Uterus (tissue), 2 donors: ENCODE measurements at regions not wholly inside any gene's neighbourhood (a gene's known extent, or its start where the extent isn't known, plus 50 kb on each side); places are given as distances from the start of the nearest gene placed in this dataset.

ENCODE experiments used
- POLR2A ChIP-seq, 2 donors: fragments of 450-650 bp; IDR thresholded peaks; one replicate each; pipeline ENCODE4 v1.6.1; 2016; ENCODE audit warnings: antibody characterized with exemption in 2 of 2, mild to moderate bottlenecking in 1 of 2, moderate library complexity in 1 of 2
- TF ChIP-seq, protein P1 (sequence below), 4 experiments: fragments of 200-600 bp in 2 of 4; fragments of 450-650 bp in 2 of 4; sonication (generic) in 2 of 4; IDR thresholded peaks; one replicate each; pipeline ENCODE4 v1.5.1; 2016 to 2019; ENCODE audit warnings: antibody characterized with exemption in 4 of 4, mild to moderate bottlenecking in 2 of 4, moderate library complexity in 1 of 4

DNA sequence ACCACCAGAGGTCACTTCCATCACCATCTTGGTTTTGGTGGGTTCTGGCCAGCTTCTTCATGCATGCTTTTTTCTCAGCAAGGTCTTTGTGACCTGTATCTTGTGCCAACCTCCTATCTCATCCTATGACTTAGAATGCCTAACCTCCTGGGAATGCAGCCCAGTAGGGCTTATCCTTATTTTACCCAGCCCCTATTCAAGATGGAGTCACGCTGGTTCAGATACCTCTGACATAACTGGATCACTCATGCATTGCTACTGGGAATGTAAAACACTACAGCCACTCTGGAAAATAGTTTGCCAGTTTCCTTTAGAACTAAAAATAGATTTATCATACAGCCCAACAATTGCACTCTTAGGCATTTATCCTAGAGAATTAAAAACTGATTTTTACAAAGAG, 219.2 kb downstream of the IRS1 start:
- TF ChIP-seq, protein P1, sequence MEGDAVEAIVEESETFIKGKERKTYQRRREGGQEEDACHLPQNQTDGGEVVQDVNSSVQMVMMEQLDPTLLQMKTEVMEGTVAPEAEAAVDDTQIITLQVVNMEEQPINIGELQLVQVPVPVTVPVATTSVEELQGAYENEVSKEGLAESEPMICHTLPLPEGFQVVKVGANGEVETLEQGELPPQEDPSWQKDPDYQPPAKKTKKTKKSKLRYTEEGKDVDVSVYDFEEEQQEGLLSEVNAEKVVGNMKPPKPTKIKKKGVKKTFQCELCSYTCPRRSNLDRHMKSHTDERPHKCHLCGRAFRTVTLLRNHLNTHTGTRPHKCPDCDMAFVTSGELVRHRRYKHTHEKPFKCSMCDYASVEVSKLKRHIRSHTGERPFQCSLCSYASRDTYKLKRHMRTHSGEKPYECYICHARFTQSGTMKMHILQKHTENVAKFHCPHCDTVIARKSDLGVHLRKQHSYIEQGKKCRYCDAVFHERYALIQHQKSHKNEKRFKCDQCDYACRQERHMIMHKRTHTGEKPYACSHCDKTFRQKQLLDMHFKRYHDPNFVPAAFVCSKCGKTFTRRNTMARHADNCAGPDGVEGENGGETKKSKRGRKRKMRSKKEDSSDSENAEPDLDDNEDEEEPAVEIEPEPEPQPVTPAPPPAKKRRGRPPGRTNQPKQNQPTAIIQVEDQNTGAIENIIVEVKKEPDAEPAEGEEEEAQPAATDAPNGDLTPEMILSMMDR (IDR thresholded peaks at IDR 0.05) = no peak
- TF ChIP-seq POLR2A (IDR thresholded peaks at IDR 0.05) = no peak
